NCI-H146 treated with DMSO at 0.1 percent for 48 hours (cell line): ENCODE measurements at regions not wholly inside any gene's neighbourhood (a gene's known extent, or its start where the extent isn't known, plus 50 kb on each side); places are given as distances from the start of the nearest gene placed in this dataset.

Experiments
- DNase-seq: peaks from one replicate; lab custom pipeline; 2025; ENCODE audit not compliant: unreplicated experiment; lab: John Stamatoyannopoulos, UW

GRCh38 chr15:72966641-72967040 is 85.6 kb upstream of the NEO1 start:
- DNase-seq = no peak

GRCh38 chr15:72965671-72966070 is 86.6 kb upstream of the NEO1 start:
- DNase-seq = no peak

GRCh38 chr15:72964542-72964941 is 87.7 kb upstream of the NEO1 start:
- no peak for DNase-seq

- no peak for DNase-seq
These were observed 88.1 kb upstream of the NEO1 start for GRCh38 chr15:72964135-72964534.

GRCh38 chr15:72962054-72962702 is 90.1 kb upstream of the NEO1 start:
- DNase-seq = no peak

- no peak for DNase-seq
These were observed 90.9 kb upstream of the NEO1 start for GRCh38 chr15:72961346-72961745.

- DNase-seq = no peak
These were observed 93.6 kb upstream of the NEO1 start for GRCh38 chr15:72958634-72959033.

- no peak for DNase-seq
These were observed 99.0 kb upstream of the NEO1 start for GRCh38 chr15:72953306-72953705.

- no peak for DNase-seq
These were observed 100.1 kb upstream of the NEO1 start for GRCh38 chr15:72952151-72952550.

- no peak for DNase-seq
These were observed 103.6 kb upstream of the NEO1 start for GRCh38 chr15:72948662-72949061.

- DNase-seq = no peak
These were observed 104.6 kb upstream of the NEO1 start for GRCh38 chr15:72947709-72948108.

- DNase-seq = no peak
These were observed 107.7 kb upstream of the NEO1 start for GRCh38 chr15:72944565-72944964.

- DNase-seq = no peak
These were observed 112.0 kb upstream of the NEO1 start for GRCh38 chr15:72940229-72940622.

- DNase-seq = no peak
These were observed 112.6 kb upstream of the NEO1 start for GRCh38 chr15:72939514-72940228.

GRCh38 chr15:72936691-72937679 is 115.3 kb upstream of the NEO1 start:
- DNase-seq = no peak

- no peak for DNase-seq
These were observed 116.0 kb upstream of the NEO1 start for GRCh38 chr15:72936237-72936636.

GRCh38 chr15:72935521-72935920 is 116.7 kb upstream of the NEO1 start:
- no peak for DNase-seq

- no peak for DNase-seq
These were observed 117.3 kb upstream of the NEO1 start for GRCh38 chr15:72934921-72935320.

- no peak for DNase-seq
These were observed 118.3 kb upstream of the NEO1 start for GRCh38 chr15:72933976-72934375.

GRCh38 chr15:72932472-72932871 is 119.8 kb upstream of the NEO1 start:
- no peak for DNase-seq

GRCh38 chr15:72927451-72927850 is 124.8 kb upstream of the NEO1 start:
- DNase-seq = no peak

- DNase-seq = no peak
These were observed 126.6 kb upstream of the NEO1 start for GRCh38 chr15:72925661-72926060.
